Vagina (tissue), 2 donors: ENCODE measurements at regions not wholly inside any gene's neighbourhood (a gene's known extent, or its start where the extent isn't known, plus 50 kb on each side); places are given as distances from the start of the nearest gene placed in this dataset.

ENCODE experiments used
- DNase-seq, 2 donors: peaks; one replicate each; pipeline ENCODE4 v3.0.0-alpha.2; 2017; ENCODE audit errors: extremely low spot score in 2 of 2
- H3K27ac ChIP-seq: fragments of 200-600 bp; sonication (generic); one replicate; pipeline ENCODE4 v1.5.1; 2019
- H3K27me3 ChIP-seq: fragments of 200-600 bp; sonication (generic); one replicate; pipeline ENCODE4 v1.5.1; 2019
- H3K36me3 ChIP-seq, 2 donors: fragments of 200-600 bp; sonication (generic); one replicate each; pipeline ENCODE4 v1.5.1; 2017 to 2019
- H3K4me1 ChIP-seq: fragments of 200-600 bp; sonication (generic); one replicate; pipeline ENCODE4 v1.5.1; 2019
- H3K4me3 ChIP-seq, 2 donors: fragments of 200-600 bp; sonication (generic); 1 replicate in 1 of 2; 2 replicates in 1 of 2; pipeline ENCODE4 v1.5.1; 2016 to 2019
- H3K9me3 ChIP-seq: fragments of 200-600 bp; sonication (generic); one replicate; pipeline ENCODE4 v1.5.1; 2019
- CTCF ChIP-seq, 3 experiments: fragments of 450-650 bp in 2 of 3; fragments of 200-600 bp in 1 of 3; sonication (generic) in 1 of 3; IDR thresholded peaks; one replicate each; pipeline ENCODE4 v1.5.1; 2017 to 2019; ENCODE audit warnings: antibody characterized with exemption in 3 of 3, mild to moderate bottlenecking in 2 of 3, moderate library complexity in 2 of 3
- POLR2A ChIP-seq, 2 donors: fragments of 450-650 bp; IDR thresholded peaks; one replicate each; pipeline ENCODE4 v1.6.1; 2017; ENCODE audit warnings: antibody characterized with exemption in 2 of 2, mild to moderate bottlenecking in 2 of 2, moderate library complexity in 2 of 2
- POLR2AphosphoS5 ChIP-seq, 2 donors: sonication (generic); formaldehyde crosslinking; IDR thresholded peaks; one replicate each; pipeline ENCODE4 v1.9.0; 2017; ENCODE audit warnings: antibody characterized with exemption in 2 of 2, mild to moderate bottlenecking in 2 of 2, low read depth in 1 of 2; ENCODE audit not compliant: insufficient read depth in 1 of 2
- intact Hi-C: fragments of 100-400 bp; cut with DNase I; formaldehyde crosslinking; loops from one replicate; pipeline ENCODE4 v1.15.1; 2023

- no peaks in the 10 kb centered on the region for H3K9me3 ChIP-seq
- H3K27ac ChIP-seq, result no peak overlapping the region
- intact Hi-C loops, result no loop called here
- no peaks in the 10 kb centered on the region for H3K27me3 ChIP-seq
- H3K4me1 ChIP-seq, result no peaks in the 10 kb centered on the region
- no peaks in the 10 kb centered on the region for H3K36me3 ChIP-seq
- DNase-seq, result no peak
- no peak for TF ChIP-seq POLR2A (IDR thresholded peaks at IDR 0.05)
- no peak for TF ChIP-seq POLR2AphosphoS5 (IDR thresholded peaks at IDR 0.05; ENCODE audit: insufficient read depth in 1 of 2, low read depth in 1 of 2)
- no peak for TF ChIP-seq CTCF (IDR thresholded peaks at IDR 0.05)
- H3K4me3 ChIP-seq, result no peak overlapping the region
Observed at GRCh38 chr9:115867326-115867725, 286.3 kb upstream of the PAPPA start.

DNA sequence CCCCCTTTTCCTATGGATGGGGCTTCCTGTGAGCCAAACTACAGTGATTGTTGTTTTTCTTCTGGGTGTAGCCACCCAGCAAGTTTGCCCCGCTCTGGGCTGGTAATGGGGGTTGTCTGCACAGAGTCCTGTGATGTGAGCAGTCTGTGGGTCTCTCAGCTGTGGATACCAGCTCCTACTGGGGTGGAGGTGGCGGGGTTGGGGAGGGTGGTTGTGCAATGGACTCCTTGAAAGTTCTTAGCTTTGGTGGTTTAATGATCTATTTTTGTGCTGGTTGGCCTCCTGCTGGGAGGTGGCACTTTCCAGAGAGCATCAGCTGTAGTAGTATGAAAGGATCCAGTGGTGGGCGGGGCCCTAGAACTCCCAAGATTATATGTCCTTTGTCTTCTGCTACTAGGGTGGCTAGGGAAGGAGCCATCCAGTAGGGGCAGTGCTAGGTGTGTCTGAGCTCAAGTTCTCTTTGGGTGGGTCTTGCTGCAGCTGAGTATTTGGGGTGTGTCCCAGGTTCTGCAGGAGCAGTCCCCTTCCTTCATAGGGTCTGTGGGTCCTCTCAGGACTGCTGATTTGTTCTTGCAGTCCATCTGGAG is 275.6 kb upstream of the PAPPA start:
- Histone ChIP-seq H3K4me1 (no peaks in the 10 kb centered on the region), H3K4me3 (no peak overlapping the region), H3K27ac (no peak overlapping the region), H3K36me3 (no peaks in the 10 kb centered on the region), H3K9me3 (no peaks in the 10 kb centered on the region), H3K27me3 (no peaks in the 10 kb centered on the region)
- DNase-seq, result no peak
- intact Hi-C loops, result no loop called here
- TF ChIP-seq CTCF (IDR thresholded peaks at IDR 0.05), result no peak
- TF ChIP-seq POLR2A (IDR thresholded peaks at IDR 0.05), result no peak

GRCh38 chr9:115879451-115879850 is 274.1 kb upstream of the PAPPA start:
- Histone ChIP-seq H3K4me3 (no peak overlapping the region), H3K27ac (no peak overlapping the region), H3K27me3 (no peaks in the 10 kb centered on the region), H3K9me3 (no peaks in the 10 kb centered on the region), H3K4me1 (no peaks in the 10 kb centered on the region), H3K36me3 (no peaks in the 10 kb centered on the region)
- no peak for TF ChIP-seq POLR2A (IDR thresholded peaks at IDR 0.05)
- TF ChIP-seq CTCF (IDR thresholded peaks at IDR 0.05), result no peak
- no peak for TF ChIP-seq POLR2AphosphoS5 (IDR thresholded peaks at IDR 0.05; ENCODE audit: insufficient read depth in 1 of 2, low read depth in 1 of 2)
- intact Hi-C loops, result no loop called here
- DNase-seq, result no peak

- intact Hi-C loops, result no loop called here
- no peaks in the 10 kb centered on the region for H3K27me3 ChIP-seq
- no peaks in the 10 kb centered on the region for H3K36me3 ChIP-seq
- DNase-seq, result no peak
- H3K9me3 ChIP-seq, result no peaks in the 10 kb centered on the region
- H3K4me3 ChIP-seq, result no peak overlapping the region
- no peak overlapping the region for H3K27ac ChIP-seq
- H3K4me1 ChIP-seq, result no peaks in the 10 kb centered on the region
- TF ChIP-seq CTCF (IDR thresholded peaks at IDR 0.05) (no peak), POLR2A (IDR thresholded peaks at IDR 0.05) (no peak), POLR2AphosphoS5 (IDR thresholded peaks at IDR 0.05; ENCODE audit: insufficient read depth in 1 of 2, low read depth in 1 of 2) (no peak)
Observed at GRCh38 chr9:115880221-115880885, 273.2 kb upstream of the PAPPA start.

- TF ChIP-seq POLR2A (IDR thresholded peaks at IDR 0.05) (no peak), CTCF (IDR thresholded peaks at IDR 0.05) (no peak), POLR2AphosphoS5 (IDR thresholded peaks at IDR 0.05; ENCODE audit: insufficient read depth in 1 of 2, low read depth in 1 of 2) (no peak)
- no peaks in the 10 kb centered on the region for H3K4me1 ChIP-seq
- no peaks in the 10 kb centered on the region for H3K27me3 ChIP-seq
- DNase-seq, result no peak
- intact Hi-C loops, result no loop called here
- no peak overlapping the region for H3K27ac ChIP-seq
- no peaks in the 10 kb centered on the region for H3K9me3 ChIP-seq
- no peaks in the 10 kb centered on the region for H3K36me3 ChIP-seq
- H3K4me3 ChIP-seq, result no peak overlapping the region
Observed at GRCh38 chr9:115882911-115883310, 270.7 kb upstream of the PAPPA start.
